Effector memory CD4-positive, alpha-beta T cell (primary cell): ENCODE measurements at regions not wholly inside any gene's neighbourhood (a gene's known extent, or its start where the extent isn't known, plus 50 kb on each side); places are given as distances from the start of the nearest gene placed in this dataset.
"Not testable (repeated sequence)": the region's sequence is repeated elsewhere in the genome, so short reads cannot be mapped to it uniquely, and the experiment has no call there.

ENCODE experiments used
- DNase-seq, 3 donors: peaks; one replicate each; pipeline ENCODE4 v3.0.0-alpha.2; 2020
- H3K27ac ChIP-seq: 2 replicates; pipeline ENCODE4 v1.7.0; 2013; ENCODE audit warnings: mild to moderate bottlenecking, low read length, moderate library complexity; ENCODE audit not compliant: insufficient read depth, poor library complexity, severe bottlenecking
- H3K27me3 ChIP-seq: replicated peaks from 2 replicates; pipeline ENCODE4 v1.7.0; 2013; ENCODE audit warnings: mild to moderate bottlenecking, low read length; ENCODE audit not compliant: insufficient read depth, control insufficient read depth, poor library complexity, severe bottlenecking
- H3K36me3 ChIP-seq: 2 replicates; pipeline ENCODE4 v1.7.0; 2013; ENCODE audit warnings: mild to moderate bottlenecking, low read length, moderate library complexity; ENCODE audit not compliant: control insufficient read depth, insufficient read depth
- H3K4me1 ChIP-seq: 2 replicates; pipeline ENCODE4 v1.7.0; 2013; ENCODE audit warnings: low read length, mild to moderate bottlenecking; ENCODE audit not compliant: control insufficient read depth, insufficient read depth, poor library complexity, severe bottlenecking
- H3K4me3 ChIP-seq: 2 replicates; pipeline ENCODE4 v1.7.0; 2013; ENCODE audit warnings: low read length, low read depth, mild to moderate bottlenecking; ENCODE audit not compliant: insufficient read depth, poor library complexity, severe bottlenecking
- H3K9me3 ChIP-seq: 2 replicates; pipeline ENCODE4 v1.7.0; 2013; ENCODE audit warnings: mild to moderate bottlenecking, low read length, moderate library complexity; ENCODE audit not compliant: control insufficient read depth

DNA sequence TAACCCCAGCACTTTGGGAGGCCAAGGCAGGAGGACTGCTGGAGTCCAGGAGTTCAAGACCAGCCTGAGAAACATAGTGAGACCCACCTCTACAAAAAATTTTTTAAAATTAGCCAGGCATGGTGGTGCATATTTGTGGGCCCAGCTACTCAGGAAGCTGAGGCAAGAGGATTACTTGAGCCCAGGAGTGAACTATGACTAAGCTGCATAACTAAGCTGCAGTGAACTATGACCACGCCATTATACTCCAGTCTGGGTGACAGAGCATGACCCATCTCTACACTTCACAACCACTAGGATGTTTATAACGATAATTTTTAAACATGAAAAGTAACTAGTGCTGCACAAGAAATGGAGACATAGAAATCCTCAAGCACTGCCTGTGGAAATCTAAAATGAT is 352.7 kb upstream of the SGCG start:
- no peak for DNase-seq

GRCh38 chr13:22836475-22836874 is 344.3 kb upstream of the SGCG start:
- Histone ChIP-seq H3K27me3 (no peaks in the 10 kb centered on the region), H3K4me1 (no peaks in the 10 kb centered on the region), H3K27ac (no peak overlapping the region), H3K4me3 (no peak overlapping the region), H3K9me3 (no peaks in the 10 kb centered on the region), H3K36me3 (no peaks in the 10 kb centered on the region)
- DNase-seq, result no peak

More for the DNA sequence above, 352.7 kb upstream of the SGCG start:
- Histone ChIP-seq H3K27me3 (no peaks in the 10 kb centered on the region), H3K4me3 (no peak overlapping the region), H3K4me1 (no peaks in the 10 kb centered on the region), H3K36me3 (no peaks in the 10 kb centered on the region), H3K9me3 (no peaks in the 10 kb centered on the region), H3K27ac (no peak overlapping the region)

GRCh38 chr13:22837980-22838647 is 342.7 kb upstream of the SGCG start:
- no peaks in the 10 kb centered on the region for H3K4me1 ChIP-seq
- no peak overlapping the region for H3K27ac ChIP-seq
- DNase-seq, result no peak
- H3K36me3 ChIP-seq, result no peaks in the 10 kb centered on the region
- H3K27me3 ChIP-seq, result no peaks in the 10 kb centered on the region
- no peaks in the 10 kb centered on the region for H3K9me3 ChIP-seq
- no peak overlapping the region for H3K4me3 ChIP-seq

DNA sequence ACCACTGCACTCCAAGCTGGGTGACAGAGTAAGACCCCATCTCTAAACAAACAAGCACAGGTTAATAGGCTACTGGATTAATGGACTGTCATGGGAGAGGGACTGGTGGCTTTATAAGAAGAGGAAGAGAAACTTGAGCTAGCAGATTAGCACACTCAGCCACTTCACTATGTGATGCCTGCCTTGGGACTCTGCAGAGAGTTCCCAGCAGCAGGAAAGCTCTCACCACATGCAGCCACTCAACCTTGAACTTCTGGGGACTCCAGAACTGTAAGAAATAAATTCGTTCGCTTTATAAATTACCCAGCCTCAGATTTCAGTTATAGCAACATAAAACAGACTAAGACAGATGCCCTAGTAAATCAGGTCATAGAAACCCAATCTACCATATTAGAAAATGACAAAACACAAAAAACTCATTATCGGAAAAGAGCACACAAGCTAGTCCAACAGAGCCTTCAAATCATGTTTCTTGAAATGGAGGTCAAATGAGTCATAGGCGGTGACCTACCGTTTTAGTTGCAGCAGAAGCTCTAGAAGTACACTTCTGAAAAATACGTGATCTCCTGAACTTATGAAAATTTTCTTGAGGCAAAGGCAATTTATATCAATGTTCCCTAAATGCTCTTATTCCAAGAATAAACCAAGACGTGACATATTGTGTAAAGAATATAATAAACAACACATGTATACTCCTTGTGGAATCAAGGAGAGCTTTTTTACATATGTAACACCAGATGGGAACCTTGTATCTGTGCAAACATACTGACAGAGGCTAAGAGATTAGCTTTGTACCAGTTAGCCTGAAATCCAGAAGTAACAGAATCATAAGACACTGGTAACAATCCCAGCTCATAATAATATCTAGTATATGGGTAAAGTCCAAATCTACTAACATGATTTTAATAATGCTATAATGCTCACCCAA is 340.9 kb upstream of the SGCG start:
- Histone ChIP-seq H3K27me3 (no peaks in the 10 kb centered on the region), H3K4me1 (no peaks in the 10 kb centered on the region), H3K36me3 (no peaks in the 10 kb centered on the region), H3K27ac (no peak overlapping the region), H3K4me3 (no peak overlapping the region), H3K9me3 (no peaks in the 10 kb centered on the region)
- DNase-seq, result no peak

- no peak for DNase-seq
- no peak overlapping the region for H3K27ac ChIP-seq
Measured at GRCh38 chr13:22846551-22846950, 334.2 kb upstream of the SGCG start.

GRCh38 chr13:22848539-22849052 is 332.2 kb upstream of the SGCG start:
- Histone ChIP-seq H3K36me3 (no peaks in the 10 kb centered on the region), H3K4me3 (no peak overlapping the region), H3K27ac (no peak overlapping the region), H3K27me3 (no peaks in the 10 kb centered on the region), H3K9me3 (no peaks in the 10 kb centered on the region), H3K4me1 (no peaks in the 10 kb centered on the region)
- DNase-seq, result no peak

More at GRCh38 chr13:22846551-22846950, 334.2 kb upstream of the SGCG start:
- Histone ChIP-seq H3K36me3 (no peaks in the 10 kb centered on the region), H3K9me3 (no peaks in the 10 kb centered on the region), H3K27me3 (no peaks in the 10 kb centered on the region), H3K4me3 (no peak overlapping the region), H3K4me1 (no peaks in the 10 kb centered on the region)

- Histone ChIP-seq H3K27me3 (no peaks in the 10 kb centered on the region), H3K4me1 (no peaks in the 10 kb centered on the region), H3K36me3 (no peaks in the 10 kb centered on the region), H3K27ac (no peak overlapping the region), H3K9me3 (no peaks in the 10 kb centered on the region), H3K4me3 (no peak overlapping the region)
- DNase-seq, result no peak
Measured at GRCh38 chr13:22855926-22856325, 324.9 kb upstream of the SGCG start.

DNA sequence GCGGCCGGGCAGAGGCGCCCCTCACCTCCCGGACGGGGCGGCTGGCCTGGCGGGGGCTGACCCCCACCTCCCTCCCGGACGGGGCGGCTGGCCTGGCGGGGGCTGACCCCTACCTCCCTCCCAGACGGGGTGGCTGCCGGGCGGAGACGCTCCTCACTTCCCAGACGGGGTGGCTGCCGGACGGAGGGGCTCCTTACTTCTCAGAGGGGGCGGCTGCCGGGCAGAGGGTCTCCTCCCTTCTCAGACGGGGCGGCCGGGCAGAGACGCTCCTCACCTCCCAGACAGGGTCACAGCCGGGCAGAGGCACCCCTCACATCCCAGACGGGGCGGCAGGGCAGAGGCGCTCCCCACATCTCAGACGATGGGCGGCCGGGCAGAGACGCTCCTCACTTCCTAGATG is 321.8 kb upstream of the SGCG start:
- H3K27ac ChIP-seq, H3K27me3 ChIP-seq, H3K9me3 ChIP-seq, DNase-seq, H3K4me3 ChIP-seq, H3K4me1 ChIP-seq, H3K36me3 ChIP-seq: not testable (repeated sequence)

DNA sequence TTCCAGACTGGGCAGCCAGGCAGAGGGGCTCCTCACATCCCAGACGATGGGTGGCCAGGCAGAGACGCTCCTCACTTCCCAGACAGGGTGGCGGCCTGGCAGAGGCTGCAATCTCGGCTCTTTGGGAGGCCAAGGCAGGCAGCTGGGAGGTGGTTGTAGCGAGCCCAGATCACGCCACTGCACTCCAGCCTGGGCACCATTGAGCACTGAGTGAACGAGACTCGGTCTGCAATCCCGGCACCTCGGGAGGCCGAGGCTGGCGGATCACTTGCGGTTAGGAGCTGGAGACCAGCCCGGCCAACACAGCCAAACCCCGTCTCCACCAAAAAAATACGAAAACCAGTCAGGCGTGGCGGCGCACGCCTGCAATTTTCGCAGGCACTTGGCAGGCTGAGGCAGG is 321.4 kb upstream of the SGCG start:
- not testable (repeated sequence) for DNase-seq, H3K27me3 ChIP-seq, H3K36me3 ChIP-seq, H3K9me3 ChIP-seq, H3K4me3 ChIP-seq, H3K27ac ChIP-seq, H3K4me1 ChIP-seq

GRCh38 chr13:22861958-22862466 is 318.8 kb upstream of the SGCG start:
- Histone ChIP-seq H3K4me1 (no peaks in the 10 kb centered on the region), H3K27ac (no peak overlapping the region)

More at GRCh38 chr13:22861958-22862466, 318.8 kb upstream of the SGCG start:
- Histone ChIP-seq H3K27me3 (no peaks in the 10 kb centered on the region), H3K9me3 (no peaks in the 10 kb centered on the region), H3K36me3 (no peaks in the 10 kb centered on the region), H3K4me3 (no peak overlapping the region)
- no peak for DNase-seq
